Ishikawa (cell line): ENCODE measurements at regions not wholly inside any gene's neighbourhood (a gene's known extent, or its start where the extent isn't known, plus 50 kb on each side); places are given as distances from the start of the nearest gene placed in this dataset.

Experiments used
- CEBPB ChIP-seq: IDR thresholded peaks from 2 replicates; pipeline ENCODE4 v1.6.1; 2012
- CREB1 ChIP-seq: IDR thresholded peaks from 2 replicates; pipeline ENCODE4 v1.6.1; 2012; ENCODE audit warnings: low read depth
- EGR1 ChIP-seq: IDR thresholded peaks from 2 replicates; pipeline ENCODE4 v1.6.1; 2012
- EP300 ChIP-seq: IDR thresholded peaks from 2 replicates; pipeline ENCODE4 v1.6.1; 2012; ENCODE audit warnings: borderline replicate concordance
- FOXM1 ChIP-seq: IDR thresholded peaks from 2 replicates; pipeline ENCODE4 v1.6.1; 2012; ENCODE audit warnings: low read depth, borderline replicate concordance
- NFIC ChIP-seq: IDR thresholded peaks from 2 replicates; pipeline ENCODE4 v1.6.1; 2012
- RAD21 ChIP-seq: IDR thresholded peaks from 2 replicates; pipeline ENCODE4 v1.6.1; 2012; ENCODE audit warnings: low read depth
- TAF1 ChIP-seq: IDR thresholded peaks from 2 replicates; pipeline ENCODE4 v1.6.1; 2012; ENCODE audit warnings: low read depth, mild to moderate bottlenecking
- TCF12 ChIP-seq: IDR thresholded peaks from 2 replicates; pipeline ENCODE4 v1.6.1; 2012; ENCODE audit warnings: low read depth
- TEAD4 ChIP-seq: IDR thresholded peaks from 2 replicates; pipeline ENCODE4 v1.6.1; 2012
- YY1 ChIP-seq: IDR thresholded peaks from 2 replicates; pipeline ENCODE4 v1.6.1; 2012; ENCODE audit warnings: low read depth
- ZBTB7A ChIP-seq: IDR thresholded peaks from 2 replicates; pipeline ENCODE4 v1.6.1; 2012; ENCODE audit warnings: low read depth
- TF ChIP-seq, protein P1 (sequence below): IDR thresholded peaks from 2 replicates; pipeline ENCODE4 v1.6.1; 2012
- TF ChIP-seq, protein P2 (sequence below): IDR thresholded peaks from 2 replicates; pipeline ENCODE4 v1.6.1; 2012
- TF ChIP-seq, protein P3 (sequence below): IDR thresholded peaks from 2 replicates; pipeline ENCODE4 v1.6.1; 2012; ENCODE audit warnings: low read depth, mild to moderate bottlenecking

DNA sequence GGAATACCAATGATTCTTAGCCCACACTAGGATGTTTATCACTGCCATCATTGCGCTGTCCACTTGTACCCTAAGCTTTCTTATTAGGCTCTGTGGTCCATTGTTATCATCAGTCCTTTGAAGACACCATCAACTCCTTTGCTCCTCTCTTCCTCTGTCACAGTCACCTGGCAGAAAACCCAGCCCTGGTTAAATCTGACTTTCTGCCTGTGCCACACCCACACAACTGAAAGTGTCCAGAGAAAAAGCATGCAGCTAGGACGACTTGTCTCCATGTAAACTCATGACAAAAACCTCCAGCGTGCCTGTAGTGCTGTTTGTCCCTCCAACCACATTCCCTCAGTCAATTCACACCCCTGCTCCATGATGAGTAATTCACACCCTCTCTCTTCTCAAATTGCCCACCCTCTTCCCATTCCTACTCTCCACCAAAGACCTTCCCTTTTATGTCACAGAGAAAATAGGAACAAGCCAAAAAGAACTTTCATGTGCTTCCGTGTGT is 297.4 kb upstream of the MGAT5 start:
- TF ChIP-seq NFIC (no peak), FOXM1 (no peak), EP300 (no peak), TEAD4 (no peak), CREB1 (no peak), EGR1 (no peak), ZBTB7A (no peak), CEBPB (no peak), YY1 (no peak), RAD21 (no peak), TCF12 (no peak), TAF1 (no peak)
- TF ChIP-seq, protein P1, sequence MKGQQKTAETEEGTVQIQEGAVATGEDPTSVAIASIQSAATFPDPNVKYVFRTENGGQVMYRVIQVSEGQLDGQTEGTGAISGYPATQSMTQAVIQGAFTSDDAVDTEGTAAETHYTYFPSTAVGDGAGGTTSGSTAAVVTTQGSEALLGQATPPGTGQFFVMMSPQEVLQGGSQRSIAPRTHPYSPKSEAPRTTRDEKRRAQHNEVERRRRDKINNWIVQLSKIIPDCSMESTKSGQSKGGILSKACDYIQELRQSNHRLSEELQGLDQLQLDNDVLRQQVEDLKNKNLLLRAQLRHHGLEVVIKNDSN: no peak
- TF ChIP-seq, protein P2, sequence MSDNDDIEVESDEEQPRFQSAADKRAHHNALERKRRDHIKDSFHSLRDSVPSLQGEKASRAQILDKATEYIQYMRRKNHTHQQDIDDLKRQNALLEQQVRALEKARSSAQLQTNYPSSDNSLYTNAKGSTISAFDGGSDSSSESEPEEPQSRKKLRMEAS: no peak
- TF ChIP-seq, protein P3, sequence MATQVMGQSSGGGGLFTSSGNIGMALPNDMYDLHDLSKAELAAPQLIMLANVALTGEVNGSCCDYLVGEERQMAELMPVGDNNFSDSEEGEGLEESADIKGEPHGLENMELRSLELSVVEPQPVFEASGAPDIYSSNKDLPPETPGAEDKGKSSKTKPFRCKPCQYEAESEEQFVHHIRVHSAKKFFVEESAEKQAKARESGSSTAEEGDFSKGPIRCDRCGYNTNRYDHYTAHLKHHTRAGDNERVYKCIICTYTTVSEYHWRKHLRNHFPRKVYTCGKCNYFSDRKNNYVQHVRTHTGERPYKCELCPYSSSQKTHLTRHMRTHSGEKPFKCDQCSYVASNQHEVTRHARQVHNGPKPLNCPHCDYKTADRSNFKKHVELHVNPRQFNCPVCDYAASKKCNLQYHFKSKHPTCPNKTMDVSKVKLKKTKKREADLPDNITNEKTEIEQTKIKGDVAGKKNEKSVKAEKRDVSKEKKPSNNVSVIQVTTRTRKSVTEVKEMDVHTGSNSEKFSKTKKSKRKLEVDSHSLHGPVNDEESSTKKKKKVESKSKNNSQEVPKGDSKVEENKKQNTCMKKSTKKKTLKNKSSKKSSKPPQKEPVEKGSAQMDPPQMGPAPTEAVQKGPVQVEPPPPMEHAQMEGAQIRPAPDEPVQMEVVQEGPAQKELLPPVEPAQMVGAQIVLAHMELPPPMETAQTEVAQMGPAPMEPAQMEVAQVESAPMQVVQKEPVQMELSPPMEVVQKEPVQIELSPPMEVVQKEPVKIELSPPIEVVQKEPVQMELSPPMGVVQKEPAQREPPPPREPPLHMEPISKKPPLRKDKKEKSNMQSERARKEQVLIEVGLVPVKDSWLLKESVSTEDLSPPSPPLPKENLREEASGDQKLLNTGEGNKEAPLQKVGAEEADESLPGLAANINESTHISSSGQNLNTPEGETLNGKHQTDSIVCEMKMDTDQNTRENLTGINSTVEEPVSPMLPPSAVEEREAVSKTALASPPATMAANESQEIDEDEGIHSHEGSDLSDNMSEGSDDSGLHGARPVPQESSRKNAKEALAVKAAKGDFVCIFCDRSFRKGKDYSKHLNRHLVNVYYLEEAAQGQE: no peak

DNA sequence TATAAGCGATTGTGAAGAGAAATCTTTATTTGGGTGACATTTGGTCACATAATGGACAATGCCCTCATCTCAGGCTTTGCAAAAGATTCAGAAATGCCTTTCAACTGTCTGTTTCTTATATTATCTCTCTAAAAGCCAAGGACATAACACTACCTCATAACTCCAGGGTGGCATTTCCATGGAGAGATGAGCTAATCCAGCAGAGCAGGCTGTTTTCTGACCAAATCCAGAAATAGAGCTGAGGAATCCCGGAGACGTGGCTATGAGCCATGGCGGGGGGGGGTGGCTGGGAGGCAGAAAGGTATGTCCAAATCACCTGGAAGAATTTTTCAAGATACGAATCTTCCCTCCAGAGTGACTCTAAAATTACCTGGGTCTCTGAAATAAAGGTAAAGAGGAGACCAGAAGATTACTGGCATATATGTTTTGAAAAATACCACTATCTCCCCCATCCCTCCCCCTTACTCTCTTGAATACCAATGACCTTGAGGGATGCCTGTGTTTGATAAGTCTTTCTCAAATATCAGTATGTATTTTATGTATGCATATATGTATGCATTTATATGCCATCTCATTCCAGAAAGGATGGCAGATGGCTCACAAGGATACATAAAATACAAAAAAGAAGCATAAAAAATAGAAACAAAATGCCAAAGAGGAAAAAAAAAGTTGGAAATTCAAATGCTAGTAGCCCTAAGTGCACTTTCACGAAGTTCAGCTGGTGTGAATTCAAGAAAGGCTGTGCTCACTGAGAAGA is 296.0 kb upstream of the MGAT5 start:
- TF ChIP-seq, protein P3: no peak
- no peak for TF ChIP-seq ZBTB7A
- no peak for TF ChIP-seq RAD21
- TF ChIP-seq TAF1: no peak
- no peak for TF ChIP-seq CREB1
- TF ChIP-seq NFIC: no peak
- TF ChIP-seq EGR1: no peak

DNA sequence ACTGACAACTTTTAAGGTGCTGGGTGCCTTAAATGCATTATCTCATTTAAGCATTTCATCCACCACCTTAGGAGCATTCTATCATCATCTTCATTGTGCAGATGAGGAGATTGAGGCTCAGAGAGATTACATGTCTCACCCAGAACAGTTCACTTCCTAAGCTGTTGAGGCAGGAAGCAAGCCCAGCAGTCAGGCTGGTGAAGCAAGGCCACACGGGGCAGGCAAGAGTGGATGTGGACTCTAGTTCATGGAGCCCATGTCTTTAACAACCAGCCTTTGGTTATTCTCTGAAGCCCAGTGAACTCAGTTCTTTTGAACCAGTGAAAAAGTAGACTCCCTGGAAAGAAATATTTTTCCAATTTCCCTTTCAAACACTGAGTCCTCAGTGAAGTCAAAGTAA is 294.8 kb upstream of the MGAT5 start:
- TF ChIP-seq EP300 (no peak), ZBTB7A (no peak), EGR1 (no peak), NFIC (no peak), TAF1 (no peak), CEBPB (no peak), TEAD4 (no peak), RAD21 (no peak), FOXM1 (no peak), CREB1 (no peak), TCF12 (no peak), YY1 (no peak)
- TF ChIP-seq, protein P3: no peak
- TF ChIP-seq, protein P1: no peak

DNA sequence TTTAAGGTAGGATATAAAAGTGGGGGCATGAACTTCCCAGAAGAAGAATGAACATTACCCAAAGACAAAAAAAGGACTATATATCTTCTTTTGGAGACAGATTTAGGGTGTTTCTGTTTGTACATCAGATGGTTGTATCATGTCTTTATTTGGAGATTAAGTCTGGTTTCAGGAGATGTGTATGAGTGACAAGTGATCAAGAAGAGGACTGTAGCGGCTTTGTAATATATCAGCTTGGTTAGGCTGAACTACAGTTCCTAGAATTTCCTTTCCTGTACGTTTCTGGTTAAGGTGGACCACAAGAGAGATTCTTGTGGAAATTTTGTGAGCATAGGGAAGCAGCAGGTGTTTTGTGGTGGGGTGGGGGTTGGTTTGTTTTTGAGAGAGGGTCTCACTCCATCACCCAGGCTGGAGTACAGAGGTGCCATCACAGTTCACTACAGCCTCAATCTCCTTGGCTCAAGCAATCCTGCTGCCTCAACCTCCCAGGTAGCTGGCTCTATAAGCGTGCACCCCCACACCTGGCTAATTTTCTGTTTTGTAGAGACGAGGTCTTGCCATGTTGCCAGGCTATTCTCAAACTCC is 287.1 kb upstream of the MGAT5 start:
- TF ChIP-seq FOXM1 (no peak), RAD21 (no peak), YY1 (no peak), TAF1 (no peak), TEAD4 (no peak), TCF12 (no peak), CREB1 (no peak), NFIC (no peak), CEBPB (no peak), ZBTB7A (no peak), EP300 (no peak)
- TF ChIP-seq, protein P2: no peak
- TF ChIP-seq, protein P1: no peak
- TF ChIP-seq, protein P3: no peak
